Psoas muscle (tissue), 7 donors: ENCODE measurements at regions not wholly inside any gene's neighbourhood (a gene's known extent, or its start where the extent isn't known, plus 50 kb on each side); places are given as distances from the start of the nearest gene placed in this dataset.

Experiments used
- ATAC-seq, 4 donors: fragments of 200-7000 bp; cut with Tn5 transposase; one replicate each; pipeline ENCODE4 v1.9.1; 2020; ENCODE audit warnings: moderate library complexity in 3 of 4, mild to moderate bottlenecking in 2 of 4
- DNase-seq, 2 donors: peaks; one replicate each; pipeline ENCODE4 v3.0.0-alpha.2; 2020
- H3K27ac ChIP-seq: fragments of 200-600 bp; one replicate; pipeline ENCODE4 v1.8.0; 2022
- H3K27me3 ChIP-seq, 3 donors: fragments of 200-600 bp in 1 of 3; one replicate each; pipeline versions ENCODE4 v1.6.1 to v1.8.0; 2013 to 2022; ENCODE audit warnings: low read length in 2 of 3, mild to moderate bottlenecking in 2 of 3, moderate library complexity in 1 of 3; ENCODE audit not compliant: insufficient read depth in 3 of 3
- H3K36me3 ChIP-seq, 2 donors: fragments of 200-600 bp in 1 of 2; one replicate each; pipeline versions ENCODE4 v1.6.1 to v1.8.0; 2013 to 2022; ENCODE audit warnings: low read depth in 1 of 2, mild to moderate bottlenecking in 1 of 2, moderate library complexity in 1 of 2; ENCODE audit not compliant: insufficient read depth in 1 of 2
- H3K4me1 ChIP-seq: fragments of 200-600 bp; one replicate; pipeline ENCODE4 v1.8.0; 2022
- H3K4me3 ChIP-seq: fragments of 200-600 bp; one replicate; pipeline ENCODE4 v1.8.0; 2022; ENCODE audit warnings: mild to moderate bottlenecking
- H3K9me3 ChIP-seq: fragments of 200-600 bp; one replicate; pipeline ENCODE4 v1.8.0; 2022
- CTCF ChIP-seq: fragments of 200-600 bp; IDR thresholded peaks from one replicate; pipeline ENCODE4 v1.8.0; 2022; ENCODE audit warnings: antibody characterized with exemption
- WGBS, 3 donors: extraction: QIAGEN DNeasy Blood & Tissue Kit; methylation state at CpG; one replicate each; pipeline versions ENCODE4 v1.1.6 to v1.1.7; 2013; 5-methylcytosine and 5-hydroxymethylcytosine counted together
- intact Hi-C, 2 donors: fragments of 100-400 bp; cut with DNase I; formaldehyde crosslinking; loops; one replicate each; pipeline versions ENCODE4 v1.11.0 to v1.14.2; 2022
- donor health status: healthy with polysubstance abuse.
- donor health status: DM: no; HTN: no; CAD: no; lungs with moderate emphysema.
- donor health status: Bipolar disorder and iron deficiency.
- donor health status: healthy.
- donor health status: DM: yes; HTN: yes; CAD: no.
- donor health status: DM: no; HTN: no; CAD: no.
- donor health status: DM: yes; HTN: yes; CAD: no.

- Histone ChIP-seq H3K4me3 (no peak overlapping the region), H3K27ac (no peak overlapping the region), H3K4me1 (no peaks in the 10 kb centered on the region), H3K9me3 (no peaks in the 10 kb centered on the region), H3K27me3 (peaks cover 0 to 2% (median 0%) of the 10 kb centered on the region in 3 donors), H3K36me3 (no peaks in the 10 kb centered on the region)
- no peak for TF ChIP-seq CTCF
- ATAC-seq (no peak), DNase-seq (no peak)
- 72 to 77% (median 75%) methylated on average over 5 of the region's 5 CpGs for WGBS, 3 donors
- intact Hi-C loops, result loop anchor here in 1 of 2 donors (10.0 kb wide), 1 partner anchor 635 kb away; no protein-coding TSS in a partner anchor
These were observed 119.7 kb upstream of the TMCC3 start for GRCh38 chr12:94769776-94770759.

DNA sequence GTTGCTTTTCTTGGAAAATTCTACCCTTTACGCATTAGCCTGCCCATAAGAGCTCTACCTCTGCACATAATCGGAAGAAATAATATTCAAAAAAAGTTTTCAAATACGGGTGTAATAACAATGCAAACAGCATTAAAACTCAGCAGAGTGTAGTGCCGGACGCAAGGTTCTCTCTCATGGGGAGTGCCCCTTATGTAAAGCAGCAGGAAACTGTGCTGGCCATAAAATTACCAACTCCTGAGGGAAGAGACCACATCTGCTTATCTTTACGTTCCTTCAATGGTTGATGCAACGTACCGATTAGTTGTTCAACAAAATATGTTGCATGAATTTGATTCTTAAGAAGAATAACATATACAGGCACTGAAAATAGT is 118.7 kb upstream of the TMCC3 start:
- Histone ChIP-seq H3K36me3 (no peaks in the 10 kb centered on the region), H3K27ac (no peak overlapping the region), H3K9me3 (no peaks in the 10 kb centered on the region), H3K27me3 (peaks cover 0 to 2% (median 0%) of the 10 kb centered on the region in 3 donors), H3K4me1 (no peaks in the 10 kb centered on the region), H3K4me3 (no peak overlapping the region)
- ATAC-seq (no peak), DNase-seq (no peak)
- TF ChIP-seq CTCF, result no peak
- intact Hi-C loops, result loop anchor here in 1 of 2 donors (10.0 kb wide), 1 partner anchor 634 kb away; no protein-coding TSS in a partner anchor
- 52 to 64% (median 53%) methylated on average over 8 of the region's 8 CpGs for WGBS, 3 donors

DNA sequence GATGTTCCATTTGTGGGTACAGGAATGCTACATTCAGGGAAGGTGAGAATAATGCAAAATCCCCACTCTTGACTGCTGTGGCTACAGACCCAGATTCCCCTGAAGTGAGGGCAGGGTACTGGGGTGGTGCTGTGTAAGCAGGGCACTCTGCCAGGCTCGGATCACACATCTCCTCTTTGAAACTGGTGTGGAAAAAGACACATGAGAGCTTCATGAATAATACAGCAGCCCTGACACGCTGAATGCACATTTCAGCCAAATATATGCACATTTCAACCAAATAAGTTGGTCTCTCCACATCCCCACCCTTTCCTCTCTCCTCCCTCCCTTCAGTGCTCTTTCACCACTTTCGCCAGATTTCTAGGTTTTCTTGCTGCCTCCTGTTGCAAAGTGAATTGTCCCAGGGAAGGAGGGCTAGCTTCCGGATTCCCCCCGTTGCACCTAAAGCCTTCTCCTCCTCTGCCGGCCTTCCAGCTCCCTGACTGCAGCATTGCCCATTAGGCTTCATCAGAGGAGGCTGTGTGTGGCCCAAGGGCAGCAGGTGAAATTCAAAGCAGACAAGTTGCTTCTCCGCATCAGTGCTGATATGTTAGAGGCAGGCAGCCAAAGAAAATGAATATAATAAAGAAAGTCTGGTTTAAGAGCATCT is 118.2 kb upstream of the TMCC3 start:
- no peak for ATAC-seq
- H3K27me3 ChIP-seq, result peaks cover 0 to 2% (median 0%) of the 10 kb centered on the region in 3 donors
- TF ChIP-seq CTCF, result no peak
- H3K27ac ChIP-seq, result no peak overlapping the region
- DNase-seq, result no peak
- H3K36me3 ChIP-seq, result no peaks in the 10 kb centered on the region
- no peak overlapping the region for H3K4me3 ChIP-seq
- H3K9me3 ChIP-seq, result no peaks in the 10 kb centered on the region
- intact Hi-C loops, result loop anchor here in 1 of 2 donors (10.0 kb wide), 1 partner anchor 634 kb away; no protein-coding TSS in a partner anchor
- no peaks in the 10 kb centered on the region for H3K4me1 ChIP-seq
- 31 to 37% (median 37%) methylated on average over 7 of the region's 7 CpGs for WGBS, 3 donors

DNA sequence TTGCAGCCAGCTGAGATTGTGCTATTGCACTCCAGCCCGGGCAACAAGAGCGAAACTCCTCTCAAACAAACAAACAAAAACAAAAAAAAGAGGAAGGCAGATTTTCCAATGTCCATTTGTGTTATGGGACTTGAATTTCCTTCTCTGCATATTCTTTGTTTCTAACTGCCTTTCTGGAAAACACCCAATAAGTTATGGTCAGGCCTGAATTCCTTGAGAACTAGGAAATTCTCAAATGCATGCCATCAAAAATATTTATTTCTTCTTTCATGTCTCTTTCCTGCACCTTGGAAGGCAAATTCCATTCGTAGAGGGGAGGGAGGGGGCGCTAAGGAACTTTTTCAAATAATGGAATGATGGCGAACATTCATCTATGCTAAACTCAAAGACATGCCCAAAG is 117.6 kb upstream of the TMCC3 start:
- intact Hi-C loops, result loop anchor here in 1 of 2 donors (10.0 kb wide), 1 partner anchor 633 kb away; no protein-coding TSS in a partner anchor
- ATAC-seq (no peak), DNase-seq (no peak)
- TF ChIP-seq CTCF, result no peak
- no peak overlapping the region for H3K4me3 ChIP-seq
- H3K9me3 ChIP-seq, result no peaks in the 10 kb centered on the region
- no peaks in the 10 kb centered on the region for H3K36me3 ChIP-seq
- no peaks in the 10 kb centered on the region for H3K27me3 ChIP-seq
- H3K27ac ChIP-seq, result no peak overlapping the region
- H3K4me1 ChIP-seq, result no peaks in the 10 kb centered on the region
- WGBS, 3 donors, result 77 to 87% (median 85%) methylated on average over 5 of the region's 5 CpGs
